Activated naive CD4-positive, alpha-beta T cell treated with anti-CD3 and anti-CD28 coated beads, Interleukin-2, amount 10 ng/mL, durations not matched to agents 7 days and 5 days (primary cell): ENCODE measurements at regions not wholly inside any gene's neighbourhood (a gene's known extent, or its start where the extent isn't known, plus 50 kb on each side); places are given as distances from the start of the nearest gene placed in this dataset.
"Not testable (repeated sequence)": the region's sequence is repeated elsewhere in the genome, so short reads cannot be mapped to it uniquely, and the experiment has no call there.

Source experiments
- CTCF ChIA-PET: fragments of 350-600 bp; sonication (Branson Sonifier 250); formaldehyde crosslinking; loops from one replicate; lab custom pipeline; 2021; ENCODE audit warnings: antibody characterized with exemption; lab: Charles Lee
- DNase-seq: peaks from one replicate; pipeline ENCODE4 v3.0.0-alpha.2; 2020
- H3K27ac Mint-ChIP-seq: one replicate; pipeline ENCODE4 v1.8.0; 2021; ENCODE audit warnings: mild to moderate bottlenecking, moderate library complexity, mixed read lengths
- H3K27me3 Mint-ChIP-seq: one replicate; pipeline ENCODE4 v1.8.0; 2021; ENCODE audit warnings: mild to moderate bottlenecking, mixed read lengths
- H3K36me3 Mint-ChIP-seq: one replicate; pipeline ENCODE4 v1.8.0; 2021; ENCODE audit warnings: mixed read lengths
- H3K4me1 Mint-ChIP-seq: one replicate; pipeline ENCODE4 v1.8.0; 2021; ENCODE audit warnings: mixed read lengths
- H3K4me3 Mint-ChIP-seq: one replicate; pipeline ENCODE4 v1.8.0; 2021; ENCODE audit warnings: mild to moderate bottlenecking, moderate library complexity, mixed read lengths
- H3K9me3 Mint-ChIP-seq: one replicate; pipeline ENCODE4 v1.8.0; 2021; ENCODE audit warnings: mixed read lengths

- H3K4me1 Mint-ChIP-seq, H3K27ac Mint-ChIP-seq, DNase-seq, H3K9me3 Mint-ChIP-seq, H3K4me3 Mint-ChIP-seq, CTCF ChIA-PET, H3K36me3 Mint-ChIP-seq: not testable (repeated sequence)
- peaks cover 14% of the 10 kb centered on the region for H3K27me3 Mint-ChIP-seq
Measured at GRCh38 chr2:37722971-37723370, 51.5 kb upstream of the CDC42EP3 start.

- Mint-ChIP-seq H3K27me3 (no peaks in the 10 kb centered on the region), H3K27ac (no peak overlapping the region), H3K36me3 (no peaks in the 10 kb centered on the region), H3K4me3 (no peak overlapping the region), H3K9me3 (peaks cover 3% of the 10 kb centered on the region), H3K4me1 (no peaks in the 10 kb centered on the region)
- CTCF ChIA-PET: no interaction called here
- DNase-seq: no peak
Measured at GRCh38 chr2:37730037-37730818, 58.8 kb upstream of the CDC42EP3 start.

GRCh38 chr2:37732412-37732811, 61.0 kb upstream of the CDC42EP3 start:
- DNase-seq, H3K4me3 Mint-ChIP-seq, H3K4me1 Mint-ChIP-seq, CTCF ChIA-PET, H3K36me3 Mint-ChIP-seq, H3K27me3 Mint-ChIP-seq, H3K27ac Mint-ChIP-seq, H3K9me3 Mint-ChIP-seq: not testable (repeated sequence)

- Mint-ChIP-seq H3K4me1 (no peaks in the 10 kb centered on the region), H3K36me3 (no peaks in the 10 kb centered on the region), H3K27me3 (no peaks in the 10 kb centered on the region), H3K9me3 (no peaks in the 10 kb centered on the region), H3K27ac (no peak overlapping the region), H3K4me3 (no peak overlapping the region)
- CTCF ChIA-PET: interaction anchor here (0.6 kb wide), 1 partner anchor 433 kb away, joined by 4 read pairs; no protein-coding TSS in a partner anchor
- no peak for DNase-seq
Measured at GRCh38 chr2:37733251-37733650, 61.8 kb upstream of the CDC42EP3 start.

GRCh38 chr2:37733955-37734354, 62.5 kb upstream of the CDC42EP3 start:
- not testable (repeated sequence) for H3K27me3 Mint-ChIP-seq, H3K9me3 Mint-ChIP-seq

GRCh38 chr2:37734891-37735523, 63.6 kb upstream of the CDC42EP3 start:
- H3K9me3 Mint-ChIP-seq, H3K4me3 Mint-ChIP-seq, H3K27ac Mint-ChIP-seq, H3K36me3 Mint-ChIP-seq, CTCF ChIA-PET, DNase-seq, H3K27me3 Mint-ChIP-seq, H3K4me1 Mint-ChIP-seq: not testable (repeated sequence)

More at GRCh38 chr2:37733955-37734354, 62.5 kb upstream of the CDC42EP3 start:
- H3K4me3 Mint-ChIP-seq, H3K36me3 Mint-ChIP-seq, H3K4me1 Mint-ChIP-seq, DNase-seq, H3K27ac Mint-ChIP-seq: not testable (repeated sequence)
- CTCF ChIA-PET: interaction anchor here (0.6 kb wide), 1 partner anchor 433 kb away, joined by 4 read pairs; no protein-coding TSS in a partner anchor

DNA sequence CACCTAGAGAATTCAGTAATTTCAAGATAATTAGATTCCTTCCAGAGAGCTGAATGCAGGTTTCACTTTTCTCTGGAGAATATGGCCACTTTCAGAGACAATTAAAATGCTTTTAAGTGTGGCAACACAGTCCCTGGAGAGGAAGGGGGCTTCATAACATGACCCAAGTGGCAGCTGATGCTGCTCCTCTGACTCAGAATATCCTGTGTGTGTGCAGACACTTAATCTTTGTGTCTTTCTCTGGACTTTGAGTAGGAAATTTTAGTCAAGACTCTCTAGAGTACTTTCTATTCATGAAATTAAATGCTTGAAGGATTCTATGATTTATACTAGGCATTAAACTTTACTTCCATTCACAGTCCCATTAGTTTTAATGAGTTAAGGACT, 64.1 kb upstream of the CDC42EP3 start:
- H3K9me3 Mint-ChIP-seq, H3K4me1 Mint-ChIP-seq, CTCF ChIA-PET, H3K27ac Mint-ChIP-seq, H3K4me3 Mint-ChIP-seq, DNase-seq, H3K36me3 Mint-ChIP-seq, H3K27me3 Mint-ChIP-seq: not testable (repeated sequence)

DNA sequence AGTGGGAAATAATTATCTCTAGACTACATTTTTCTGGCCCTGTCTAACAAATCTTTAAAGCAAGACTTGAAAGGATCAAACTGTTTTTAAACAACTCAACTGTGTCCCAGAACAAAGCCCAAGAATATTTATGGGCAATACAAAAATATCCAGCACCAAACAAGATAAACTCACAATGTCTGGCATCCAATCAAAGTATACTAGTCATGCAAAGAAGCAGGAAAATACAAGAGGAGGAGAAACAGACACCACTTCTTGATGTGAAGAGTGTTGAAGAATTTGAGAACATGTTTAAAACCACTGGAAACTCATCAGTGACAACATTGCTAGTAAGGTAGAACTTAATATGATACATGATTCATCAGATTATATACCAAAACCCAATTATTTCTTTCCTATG, 66.1 kb upstream of the CDC42EP3 start:
- Mint-ChIP-seq H3K36me3 (no peaks in the 10 kb centered on the region), H3K27ac (no peak overlapping the region), H3K4me3 (no peak overlapping the region), H3K9me3 (no peaks in the 10 kb centered on the region), H3K4me1 (no peaks in the 10 kb centered on the region), H3K27me3 (peaks cover 4% of the 10 kb centered on the region)
- no peak for DNase-seq
- CTCF ChIA-PET: no interaction called here

GRCh38 chr2:37738266-37738885, 66.9 kb upstream of the CDC42EP3 start:
- CTCF ChIA-PET: no interaction called here
- no peak for DNase-seq
- H3K27ac Mint-ChIP-seq: no peak overlapping the region
- no peaks in the 10 kb centered on the region for H3K4me1 Mint-ChIP-seq
- no peak overlapping the region for H3K4me3 Mint-ChIP-seq
- no peaks in the 10 kb centered on the region for H3K36me3 Mint-ChIP-seq
- H3K9me3 Mint-ChIP-seq: no peaks in the 10 kb centered on the region
- peaks cover 6% of the 10 kb centered on the region for H3K27me3 Mint-ChIP-seq

GRCh38 chr2:37739153-37739552, 67.7 kb upstream of the CDC42EP3 start:
- H3K9me3 Mint-ChIP-seq: no peaks in the 10 kb centered on the region
- H3K27me3 Mint-ChIP-seq: peaks cover 11% of the 10 kb centered on the region
- no peaks in the 10 kb centered on the region for H3K36me3 Mint-ChIP-seq
- CTCF ChIA-PET: no interaction called here
- no peaks in the 10 kb centered on the region for H3K4me1 Mint-ChIP-seq
- no peak for DNase-seq
- no peak overlapping the region for H3K4me3 Mint-ChIP-seq
- no peak overlapping the region for H3K27ac Mint-ChIP-seq

DNA sequence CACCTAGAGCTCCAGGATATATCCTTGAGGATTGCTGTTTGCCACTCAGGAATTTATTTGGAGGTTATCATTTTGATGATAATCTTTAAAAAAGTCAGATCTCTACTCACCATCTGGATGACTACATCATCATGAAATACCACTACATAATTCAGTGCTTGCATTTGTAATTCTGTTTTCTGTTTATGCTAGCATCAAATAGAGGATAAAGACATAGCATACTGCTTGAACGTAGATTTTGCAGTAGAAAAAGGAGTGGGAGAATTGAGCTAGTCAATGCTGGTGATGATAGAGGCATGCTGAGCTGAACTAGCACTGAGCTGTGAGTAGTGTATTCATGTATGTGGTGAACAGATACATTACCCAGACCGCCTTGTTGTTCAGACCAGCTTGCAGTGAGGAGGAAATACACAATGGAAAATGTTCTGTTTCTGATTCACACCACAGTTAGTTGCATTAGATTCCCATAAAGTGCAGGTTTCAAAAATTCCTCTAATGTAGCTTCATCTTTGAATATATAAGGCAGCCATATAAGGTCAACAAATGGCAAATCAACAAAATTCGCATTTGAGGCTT, 68.8 kb upstream of the CDC42EP3 start:
- H3K27me3 Mint-ChIP-seq: peaks cover 11% of the 10 kb centered on the region
- no peak overlapping the region for H3K4me3 Mint-ChIP-seq
- DNase-seq: no peak
- CTCF ChIA-PET: no interaction called here
- no peaks in the 10 kb centered on the region for H3K9me3 Mint-ChIP-seq
- H3K36me3 Mint-ChIP-seq: no peaks in the 10 kb centered on the region
- no peaks in the 10 kb centered on the region for H3K4me1 Mint-ChIP-seq
- H3K27ac Mint-ChIP-seq: no peak overlapping the region

GRCh38 chr2:37742286-37742685, 70.8 kb upstream of the CDC42EP3 start:
- CTCF ChIA-PET: no interaction called here
- H3K9me3 Mint-ChIP-seq: no peaks in the 10 kb centered on the region
- no peak for DNase-seq

DNA sequence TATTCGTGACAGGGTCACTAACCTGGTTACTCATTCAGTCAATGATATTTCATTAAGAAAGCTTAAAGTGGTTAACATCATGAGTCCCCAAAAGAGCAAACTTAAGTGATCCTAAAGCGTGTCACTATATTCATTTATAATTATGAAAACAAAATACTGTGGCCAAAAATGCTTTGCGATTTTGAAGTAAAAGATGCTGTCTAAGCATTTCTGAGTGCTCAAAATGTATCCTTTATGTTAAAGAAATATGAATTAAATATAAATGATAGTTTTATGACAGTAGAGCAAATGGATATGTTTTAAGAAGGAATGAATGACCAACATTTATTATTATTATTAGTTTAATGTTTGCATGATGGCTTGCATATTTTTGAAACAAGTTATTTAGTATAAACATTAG, 72.6 kb upstream of the CDC42EP3 start:
- Mint-ChIP-seq H3K27ac (no peak overlapping the region), H3K36me3 (no peaks in the 10 kb centered on the region), H3K4me3 (no peak overlapping the region), H3K27me3 (peaks cover 15% of the 10 kb centered on the region), H3K4me1 (no peaks in the 10 kb centered on the region), H3K9me3 (no peaks in the 10 kb centered on the region)
- CTCF ChIA-PET: no interaction called here
- DNase-seq: no peak

More at GRCh38 chr2:37742286-37742685, 70.8 kb upstream of the CDC42EP3 start:
- H3K27ac Mint-ChIP-seq: no peak overlapping the region
- peaks cover 15% of the 10 kb centered on the region for H3K27me3 Mint-ChIP-seq
- no peaks in the 10 kb centered on the region for H3K4me1 Mint-ChIP-seq
- H3K4me3 Mint-ChIP-seq: no peak overlapping the region
- H3K36me3 Mint-ChIP-seq: no peaks in the 10 kb centered on the region

DNA sequence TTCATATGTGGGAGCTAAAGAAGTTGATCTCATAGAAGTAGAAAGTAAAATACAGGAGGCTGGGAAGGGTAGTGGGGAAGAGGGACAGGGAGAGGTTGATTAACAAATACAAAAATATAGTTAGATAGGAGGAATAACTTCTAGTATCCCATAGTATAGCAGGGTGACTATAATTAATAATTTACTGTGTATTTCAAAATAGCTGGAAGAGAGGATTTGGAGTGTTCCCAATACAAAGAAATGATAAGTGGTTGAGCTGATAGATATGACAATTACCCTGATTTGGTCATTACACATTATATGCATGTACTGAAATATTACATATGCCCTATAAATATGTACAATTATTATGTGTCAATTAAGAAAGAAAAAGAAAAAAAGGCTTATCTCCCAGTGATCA, 73.5 kb upstream of the CDC42EP3 start:
- peaks cover 15% of the 10 kb centered on the region for H3K27me3 Mint-ChIP-seq
- not testable (repeated sequence) for H3K36me3 Mint-ChIP-seq, H3K4me3 Mint-ChIP-seq, H3K4me1 Mint-ChIP-seq, H3K27ac Mint-ChIP-seq, DNase-seq, H3K9me3 Mint-ChIP-seq
- CTCF ChIA-PET: interaction anchor here (1.0 kb wide), 1 partner anchor 63 kb away, joined by 3 read pairs; no protein-coding TSS in a partner anchor
